T-cell (primary cell): ENCODE measurements at regions not wholly inside any gene's neighbourhood (a gene's known extent, or its start where the extent isn't known, plus 50 kb on each side); places are given as distances from the start of the nearest gene placed in this dataset.

Source experiments
- ATAC-seq, 4 experiments: fragments of 200-7000 bp in 3 of 4; fragments of 150-1000 bp in 1 of 4; cut with Tn5 transposase; replicated peaks in 1 of 4; 1 replicate in 3 of 4; 2 replicates in 1 of 4; pipeline ENCODE4 v1.10.0; 2021; ENCODE audit warnings: moderate library complexity in 3 of 4, mild to moderate bottlenecking in 2 of 4, moderate number of reproducible peaks in 1 of 4
- CTCF ChIA-PET, 2 donors: fragments of 300-600 bp; sonication (Branson Sonifier 250); formaldehyde crosslinking; loops; one replicate each; lab custom pipeline; 2022; ENCODE audit warnings: antibody characterized with exemption in 2 of 2; lab: Charles Lee
- POLR2A ChIA-PET, 2 donors: fragments of 300-600 bp; sonication (Branson Sonifier 250); formaldehyde crosslinking; loops; one replicate each; lab custom pipeline; 2022; ENCODE audit warnings: antibody characterized with exemption in 2 of 2; lab: Charles Lee
- DNase-seq, 35 experiments: peaks; one replicate each; pipeline versions ENCODE4 v3.0.0 to v3.0.0-alpha.2; 2013 to 2023
- H3K27ac ChIP-seq: one replicate; pipeline ENCODE4 v1.5.1; 2013; ENCODE audit warnings: low read length
- H3K27me3 ChIP-seq, 2 experiments: replicated peaks in 1 of 2; 1 replicate in 1 of 2; 2 replicates in 1 of 2; pipeline versions ENCODE4 v1.6.1 to v1.7.0; 2013; ENCODE audit warnings: low read length in 1 of 2, mixed read lengths in 1 of 2; ENCODE audit not compliant: control insufficient read depth in 2 of 2, insufficient read depth in 2 of 2; ENCODE audit errors: extremely low read depth in 1 of 2
- H3K36me3 ChIP-seq, 2 donors: 1 replicate in 1 of 2; 2 replicates in 1 of 2; pipeline versions ENCODE4 v1.6.1 to v1.7.0; 2013; ENCODE audit warnings: low read length in 1 of 2; ENCODE audit not compliant: control insufficient read depth in 2 of 2, insufficient read depth in 1 of 2; ENCODE audit errors: extremely low read depth in 1 of 2
- H3K4me1 ChIP-seq, 2 experiments: 1 replicate in 1 of 2; 2 replicates in 1 of 2; pipeline versions ENCODE4 v1.6.1 to v1.7.0; 2013; ENCODE audit warnings: low read length in 2 of 2, mixed read lengths in 1 of 2; ENCODE audit not compliant: insufficient read depth in 2 of 2, control insufficient read depth in 1 of 2; ENCODE audit errors: extremely low read depth in 1 of 2
- H3K4me3 ChIP-seq, 2 donors: 1 replicate in 1 of 2; 2 replicates in 1 of 2; pipeline versions ENCODE4 v1.5.1 to v1.7.0; 2013; ENCODE audit warnings: mild to moderate bottlenecking in 2 of 2, low read length in 1 of 2, moderate library complexity in 1 of 2; ENCODE audit not compliant: control insufficient read depth in 1 of 2; ENCODE audit errors: extremely low read depth in 1 of 2
- H3K9me3 ChIP-seq: 2 replicates; pipeline ENCODE4 v1.7.0; 2013
- H3K27ac Mint-ChIP-seq, 2 donors: one replicate each; pipeline ENCODE4 v1.8.0; 2020 to 2021; ENCODE audit warnings: mild to moderate bottlenecking in 2 of 2, mixed read lengths in 2 of 2
- H3K27me3 Mint-ChIP-seq, 2 donors: one replicate each; pipeline ENCODE4 v1.8.0; 2021 to 2022; ENCODE audit warnings: mixed read lengths in 2 of 2
- H3K36me3 Mint-ChIP-seq: one replicate; pipeline ENCODE4 v1.8.0; 2021; ENCODE audit warnings: mixed read lengths
- H3K4me1 Mint-ChIP-seq, 3 donors: one replicate each; pipeline ENCODE4 v1.8.0; 2020 to 2022; ENCODE audit warnings: mixed read lengths in 3 of 3, mild to moderate bottlenecking in 1 of 3
- H3K4me3 Mint-ChIP-seq, 3 donors: one replicate each; pipeline ENCODE4 v1.8.0; 2020 to 2022; ENCODE audit warnings: mild to moderate bottlenecking in 3 of 3, mixed read lengths in 3 of 3, moderate library complexity in 3 of 3
- H3K9me3 Mint-ChIP-seq, 3 donors: one replicate each; pipeline ENCODE4 v1.8.0; 2020 to 2022; ENCODE audit warnings: mixed read lengths in 3 of 3
- WGBS: methylation state at CpG from one replicate; pipeline ENCODE4 v1.1.5; 2013; ENCODE audit warnings: missing lambda C conversion rate; ENCODE audit not compliant: insufficient coverage; 5-methylcytosine and 5-hydroxymethylcytosine counted together

- Mint-ChIP-seq H3K27ac (no peak overlapping the region), H3K4me3 (no peak overlapping the region), H3K9me3 (no peaks in the 10 kb centered on the region), H3K36me3 (no peaks in the 10 kb centered on the region), H3K27me3 (peaks cover 12 to 19% of the 10 kb centered on the region in 2 donors), H3K4me1 (no peaks in the 10 kb centered on the region)
- Histone ChIP-seq H3K27me3 (peaks cover 0 to 23% of the 10 kb centered on the region in 2 experiments), H3K9me3 (no peaks in the 10 kb centered on the region), H3K36me3 (no peaks in the 10 kb centered on the region), H3K4me3 (no peak overlapping the region), H3K27ac (no peak overlapping the region), H3K4me1 (no peaks in the 10 kb centered on the region)
- CTCF ChIA-PET: interaction anchor here in 1 of 2 donors (0.5 to 0.8 kb wide), 2 partner anchors 20 to 1955 kb away, joined by 3 to 4 read pairs; no protein-coding TSS in a partner anchor
- WGBS: 61% methylated on average over 5 of the region's 6 CpGs
- POLR2A ChIA-PET: no interaction called here
- DNase-seq: no peak
- no peak for ATAC-seq
Measured at GRCh38 chr2:19676770-19677169, 225.0 kb downstream of the TTC32 start.

- Histone ChIP-seq H3K9me3 (no peaks in the 10 kb centered on the region), H3K4me1 (no peaks in the 10 kb centered on the region), H3K27me3 (peaks cover 0 to 23% of the 10 kb centered on the region in 2 experiments), H3K36me3 (no peaks in the 10 kb centered on the region), H3K27ac (no peak overlapping the region), H3K4me3 (no peak overlapping the region)
- H3K27ac Mint-ChIP-seq: no peak overlapping the region
- H3K27me3 Mint-ChIP-seq: peaks cover 13 to 19% of the 10 kb centered on the region in 2 donors
- ATAC-seq (no peak), DNase-seq (no peak)
- H3K4me1 Mint-ChIP-seq: no peaks in the 10 kb centered on the region
- WGBS: 74% methylated on average over 12 of the region's 13 CpGs
- no peak overlapping the region for H3K4me3 Mint-ChIP-seq
- ChIA-PET CTCF (interaction anchor here in 1 of 2 donors (0.5 kb wide), 1 partner anchor 1954 kb away, joined by 4 read pairs; no protein-coding TSS in a partner anchor), POLR2A (no interaction called here)
- H3K9me3 Mint-ChIP-seq: no peaks in the 10 kb centered on the region
- no peaks in the 10 kb centered on the region for H3K36me3 Mint-ChIP-seq
Measured at GRCh38 chr2:19675856-19676460, 225.8 kb downstream of the TTC32 start.

- Mint-ChIP-seq H3K9me3 (no peaks in the 10 kb centered on the region), H3K27ac (no peak overlapping the region), H3K4me3 (no peak overlapping the region), H3K4me1 (no peaks in the 10 kb centered on the region), H3K27me3 (peaks cover 17 to 19% of the 10 kb centered on the region in 2 donors), H3K36me3 (no peaks in the 10 kb centered on the region)
- H3K36me3 ChIP-seq: no peaks in the 10 kb centered on the region
- H3K9me3 ChIP-seq: no peaks in the 10 kb centered on the region
- H3K4me1 ChIP-seq: no peaks in the 10 kb centered on the region
- ChIA-PET CTCF (no interaction called here), POLR2A (no interaction called here)
- peaks cover 0 to 23% of the 10 kb centered on the region in 2 experiments for H3K27me3 ChIP-seq
- no peak overlapping the region for H3K27ac ChIP-seq
- WGBS: 67% methylated on average over 1 of the region's 13 CpGs
- H3K4me3 ChIP-seq: no peak overlapping the region
- no peak for ATAC-seq
- DNase-seq: no peak
Measured at GRCh38 chr2:19675003-19675629, 226.7 kb downstream of the TTC32 start.

GRCh38 chr2:19674051-19675002, 227.5 kb downstream of the TTC32 start:
- Mint-ChIP-seq H3K4me1 (no peaks in the 10 kb centered on the region), H3K4me3 (no peak overlapping the region), H3K36me3 (no peaks in the 10 kb centered on the region), H3K27ac (no peak overlapping the region), H3K27me3 (peaks cover 17 to 23% of the 10 kb centered on the region in 2 donors), H3K9me3 (no peaks in the 10 kb centered on the region)
- POLR2A ChIA-PET: no interaction called here
- no peak for ATAC-seq
- Histone ChIP-seq H3K4me3 (no peak overlapping the region), H3K9me3 (no peaks in the 10 kb centered on the region), H3K4me1 (no peaks in the 10 kb centered on the region), H3K36me3 (no peaks in the 10 kb centered on the region), H3K27me3 (peaks cover 0 to 23% of the 10 kb centered on the region in 2 experiments), H3K27ac (no peak overlapping the region)
- DNase-seq: no peak
- 88% methylated on average over 1 of the region's 16 CpGs for WGBS
- CTCF ChIA-PET: no interaction called here

- CTCF ChIA-PET: no interaction called here
- H3K27ac Mint-ChIP-seq: no peak overlapping the region
- POLR2A ChIA-PET: no interaction called here
Measured at GRCh38 chr2:19673213-19673791, 228.5 kb downstream of the TTC32 start.

GRCh38 chr2:19671916-19672315, 229.9 kb downstream of the TTC32 start:
- Histone ChIP-seq H3K27ac (no peak overlapping the region), H3K36me3 (no peaks in the 10 kb centered on the region), H3K4me1 (no peaks in the 10 kb centered on the region), H3K27me3 (peaks cover 0 to 14% of the 10 kb centered on the region in 2 experiments), H3K9me3 (no peaks in the 10 kb centered on the region), H3K4me3 (no peak overlapping the region)
- 100% methylated on average over 2 of the region's 4 CpGs for WGBS
- no peak overlapping the region for H3K4me3 Mint-ChIP-seq
- peaks cover 18 to 21% of the 10 kb centered on the region in 2 donors for H3K27me3 Mint-ChIP-seq
- no peak overlapping the region for H3K27ac Mint-ChIP-seq
- no peaks in the 10 kb centered on the region for H3K9me3 Mint-ChIP-seq
- CTCF ChIA-PET: interaction anchor here in 1 of 2 donors (0.5 kb wide), 1 partner anchor 1298 kb away, joined by 3 read pairs; no protein-coding TSS in a partner anchor
- DNase-seq (no peak), ATAC-seq (no peak)
- POLR2A ChIA-PET: interaction anchor here in 1 of 2 donors (0.6 kb wide), 1 partner anchor 234 kb away, joined by 3 read pairs; no protein-coding TSS in a partner anchor
- H3K36me3 Mint-ChIP-seq: no peaks in the 10 kb centered on the region
- H3K4me1 Mint-ChIP-seq: no peaks in the 10 kb centered on the region

More at GRCh38 chr2:19673213-19673791, 228.5 kb downstream of the TTC32 start:
- H3K4me3 ChIP-seq: no peak overlapping the region
- H3K27me3 ChIP-seq: peaks cover 0 to 21% of the 10 kb centered on the region in 2 experiments
- WGBS: 58% methylated on average over 8 of the region's 11 CpGs
- Mint-ChIP-seq H3K4me3 (no peak overlapping the region), H3K9me3 (no peaks in the 10 kb centered on the region), H3K36me3 (no peaks in the 10 kb centered on the region), H3K4me1 (no peaks in the 10 kb centered on the region), H3K27me3 (peaks cover 21 to 22% of the 10 kb centered on the region in 2 donors)
- DNase-seq: no peak
- no peaks in the 10 kb centered on the region for H3K36me3 ChIP-seq
- no peak for ATAC-seq
- no peaks in the 10 kb centered on the region for H3K9me3 ChIP-seq
- no peak overlapping the region for H3K27ac ChIP-seq
- H3K4me1 ChIP-seq: no peaks in the 10 kb centered on the region
